EL (cell line): ENCODE measurements at regions not wholly inside any gene's neighbourhood (a gene's known extent, or its start where the extent isn't known, plus 50 kb on each side); places are given as distances from the start of the nearest gene placed in this dataset.

Source experiments
- DNase-seq: peaks from one replicate; pipeline ENCODE4 v3.0.0-alpha.2; 2016

DNA sequence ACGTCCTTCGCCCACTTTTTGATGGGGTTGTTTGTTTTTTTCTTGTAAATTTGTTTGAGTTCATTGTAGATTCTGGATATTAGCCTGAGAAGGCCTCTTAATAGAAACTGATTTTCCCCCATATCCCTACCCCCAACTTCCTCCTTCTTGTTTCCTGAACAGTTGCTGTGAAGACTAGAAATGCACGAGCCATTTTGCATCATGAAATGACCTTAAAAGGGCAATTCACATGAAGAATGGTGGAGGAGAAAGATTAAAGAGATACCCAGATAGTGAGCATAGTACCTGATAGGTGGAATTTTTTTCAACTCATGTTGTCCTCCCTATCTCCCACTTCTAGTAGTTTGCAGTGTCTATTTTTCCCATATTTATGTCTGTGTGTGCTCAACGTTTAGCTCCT lies 55.2 kb upstream of the KCNH8 start:
- no peak for DNase-seq

DNA sequence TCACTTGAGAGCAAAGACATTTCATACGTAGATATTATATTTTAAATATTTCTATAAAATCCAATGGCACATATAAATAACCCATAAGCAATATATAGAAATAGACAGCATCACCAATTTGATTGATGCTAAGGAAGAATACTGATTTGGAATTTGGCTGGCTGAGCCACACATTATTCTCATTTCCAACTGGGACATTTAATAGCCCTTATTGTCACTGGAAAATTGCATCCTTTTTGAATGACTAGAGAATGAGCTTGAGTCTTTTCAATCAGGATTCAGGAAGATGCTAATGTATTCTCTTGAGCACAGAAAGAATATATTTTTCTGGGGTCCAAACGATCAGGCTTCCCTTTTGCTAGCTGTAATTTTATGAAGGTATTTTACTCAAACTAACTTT lies 70.9 kb upstream of the KCNH8 start:
- no peak for DNase-seq

GRCh38 chr3:19075037-19075436 lies 73.3 kb upstream of the KCNH8 start:
- no peak for DNase-seq

- DNase-seq = no peak
Measured at GRCh38 chr3:19074257-19074900, 73.9 kb upstream of the KCNH8 start.

DNA sequence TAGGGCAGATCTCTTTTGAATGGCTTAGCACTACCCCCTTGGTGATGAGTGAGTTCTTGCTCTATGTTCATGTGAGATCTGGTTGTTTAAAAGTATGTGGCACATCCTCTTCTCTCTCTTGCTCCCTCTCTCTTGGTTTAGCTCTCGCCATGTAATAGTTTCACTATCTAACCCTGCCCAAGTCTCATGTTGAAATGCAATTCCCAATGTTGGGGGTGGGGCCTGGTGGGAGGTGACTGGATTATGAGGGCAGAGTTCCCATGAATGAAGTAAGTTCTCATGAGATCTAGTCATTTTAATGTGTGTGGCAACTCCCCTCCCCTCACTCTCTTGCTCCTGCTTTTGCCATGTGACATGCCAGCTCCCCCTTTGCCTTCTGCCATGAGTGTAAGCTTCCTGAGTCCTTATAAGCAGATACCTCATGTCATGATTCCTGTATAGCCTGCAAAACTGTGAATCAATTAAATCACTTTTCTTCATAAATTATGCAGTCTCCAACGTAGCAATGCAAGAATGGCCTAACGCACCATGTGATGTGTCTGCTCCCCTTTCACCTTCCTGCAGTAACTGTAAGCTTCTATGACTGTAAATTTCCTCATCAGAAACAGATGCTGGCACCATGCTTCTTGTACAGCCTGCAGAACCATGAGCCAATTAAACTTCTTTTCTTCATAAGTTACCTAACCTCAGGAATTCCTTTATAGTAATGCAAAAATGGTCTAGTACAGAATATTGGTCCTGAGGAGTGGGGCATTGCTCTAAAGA lies 74.8 kb upstream of the KCNH8 start:
- no peak for DNase-seq

DNA sequence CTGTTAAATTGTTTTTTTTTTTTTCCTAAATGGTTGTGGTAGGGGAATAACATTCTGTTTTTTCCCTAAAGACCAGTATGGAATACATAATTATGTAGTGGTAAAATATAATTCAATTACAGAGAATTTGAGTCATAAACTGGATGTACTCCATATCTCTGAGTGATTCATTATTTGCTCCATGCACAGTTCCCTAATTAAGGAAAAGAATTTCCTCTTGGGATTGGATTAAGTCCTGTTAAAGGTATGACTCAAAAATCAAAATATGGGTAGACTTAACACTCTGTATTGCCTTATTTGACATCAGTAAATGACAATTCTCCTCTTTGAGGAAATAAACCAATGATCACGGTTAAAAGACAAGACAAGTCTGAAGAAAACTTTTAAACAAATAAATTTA lies 78.0 kb upstream of the KCNH8 start:
- DNase-seq = no peak

DNA sequence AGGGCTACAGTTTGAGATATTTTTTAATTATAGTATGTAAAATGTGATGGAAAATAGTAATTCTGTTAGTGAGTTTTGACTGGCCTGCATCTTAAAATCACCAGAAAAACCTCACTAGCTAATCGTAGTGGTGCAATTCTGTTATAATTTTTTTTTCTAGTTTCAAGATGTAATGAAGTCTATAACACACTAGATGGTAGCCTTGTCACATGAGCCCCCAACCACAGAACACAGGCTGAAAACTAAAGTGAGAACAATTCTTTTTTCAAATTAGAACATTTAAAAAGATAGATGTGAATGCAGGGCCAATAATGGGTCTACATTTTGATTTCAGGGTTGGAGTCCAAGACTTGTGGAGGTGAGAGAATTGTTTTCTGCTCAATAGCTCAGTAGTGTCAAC lies 83.3 kb upstream of the KCNH8 start:
- no peak for DNase-seq

GRCh38 chr3:19063936-19064335 lies 84.4 kb upstream of the KCNH8 start:
- no peak for DNase-seq

- no peak for DNase-seq
Measured at GRCh38 chr3:19060404-19060803, 87.9 kb upstream of the KCNH8 start.

- DNase-seq = no peak
Measured at GRCh38 chr3:19052874-19053273, 95.4 kb upstream of the KCNH8 start.

DNA sequence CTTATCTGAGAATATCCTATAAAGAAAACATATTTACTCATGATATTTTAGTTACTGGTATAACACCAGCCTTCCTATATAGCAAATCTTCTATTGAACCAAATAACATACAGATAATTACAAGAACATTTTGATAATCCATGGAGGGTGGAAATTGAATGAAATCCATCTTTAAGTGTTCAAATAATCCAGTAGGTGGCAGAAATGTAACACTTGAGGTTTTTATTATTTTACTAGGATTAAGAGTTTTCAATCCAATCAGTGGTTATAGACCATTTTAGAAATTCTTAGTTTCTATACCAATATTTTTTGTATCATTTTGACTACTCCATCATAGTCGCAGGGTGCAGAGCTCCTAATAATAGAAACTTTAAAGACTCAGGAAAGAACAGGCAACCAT lies 101.9 kb upstream of the KCNH8 start:
- DNase-seq = no peak

GRCh38 chr3:19030522-19030839 lies 117.8 kb upstream of the KCNH8 start:
- DNase-seq = no peak

DNA sequence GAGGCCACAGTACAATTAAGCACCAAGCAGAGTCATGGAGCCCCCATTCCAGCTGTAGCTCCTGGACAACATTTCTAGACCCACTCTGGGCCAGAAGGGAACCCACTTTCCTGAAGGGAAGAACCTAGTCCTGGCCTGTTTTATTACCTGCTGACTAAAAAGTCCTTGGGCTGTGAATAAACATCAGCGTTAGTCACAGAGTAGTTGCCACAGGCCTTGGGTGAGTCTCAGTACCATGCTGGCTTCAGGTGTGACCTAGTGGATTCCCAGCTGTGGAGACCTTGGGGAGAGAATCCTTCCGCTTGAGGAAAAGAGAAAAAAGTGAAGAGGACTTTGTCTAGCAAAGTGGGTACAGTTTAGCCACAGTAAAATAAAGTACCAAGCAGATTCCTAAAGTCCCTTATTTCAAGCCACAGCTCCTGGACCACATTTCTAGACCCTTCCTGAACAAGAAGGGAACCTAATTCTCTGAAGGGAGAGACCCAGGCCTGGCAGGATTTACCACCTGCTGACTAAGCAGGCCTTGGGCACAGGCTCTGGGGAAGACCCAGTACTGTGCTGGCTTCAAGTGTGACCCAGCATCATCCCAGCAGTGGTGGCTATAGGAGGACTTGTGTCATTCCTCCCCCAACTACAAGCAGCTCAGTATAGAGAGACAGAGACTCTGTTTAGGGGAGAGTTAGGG lies 118.3 kb upstream of the KCNH8 start:
- DNase-seq = no peak

DNA sequence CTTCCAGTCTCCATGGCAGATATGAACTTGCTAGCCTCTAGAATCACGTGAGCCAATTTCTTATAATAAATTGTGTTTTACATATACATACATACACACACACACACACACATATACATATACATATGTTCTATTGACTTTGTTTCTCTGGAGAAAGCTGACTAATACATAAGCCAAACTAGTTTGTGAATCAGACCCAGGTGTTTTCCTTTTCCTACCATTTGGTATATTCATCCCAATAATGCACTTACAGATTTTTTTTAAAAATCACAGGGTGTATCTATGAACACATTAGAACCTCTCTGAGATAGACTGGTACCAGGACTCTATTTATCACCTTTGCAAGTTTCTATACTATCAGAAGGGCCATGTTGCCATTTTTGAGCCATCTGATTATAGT lies 122.9 kb upstream of the KCNH8 start:
- no peak for DNase-seq

GRCh38 chr3:19022546-19022945 lies 125.8 kb upstream of the KCNH8 start:
- DNase-seq = no peak

DNA sequence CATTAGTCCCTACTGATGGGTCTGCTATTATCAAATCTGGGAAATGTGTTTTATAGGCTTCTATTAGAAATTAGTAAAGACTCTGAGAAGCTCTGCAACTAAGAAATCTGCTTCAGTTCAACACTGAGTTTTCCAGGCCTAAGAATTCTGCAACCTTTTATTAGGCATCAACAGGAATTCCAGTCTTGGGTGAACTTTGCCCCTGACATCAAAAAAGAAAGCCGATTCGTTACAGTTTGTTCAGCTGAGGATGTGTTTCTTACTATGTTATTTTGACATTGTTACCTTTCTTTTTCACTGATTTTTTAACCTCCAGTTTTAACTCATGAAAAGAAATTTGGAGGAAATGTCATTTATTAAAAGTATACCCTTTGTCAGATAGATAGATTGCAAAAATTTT lies 131.5 kb upstream of the KCNH8 start:
- no peak for DNase-seq

DNA sequence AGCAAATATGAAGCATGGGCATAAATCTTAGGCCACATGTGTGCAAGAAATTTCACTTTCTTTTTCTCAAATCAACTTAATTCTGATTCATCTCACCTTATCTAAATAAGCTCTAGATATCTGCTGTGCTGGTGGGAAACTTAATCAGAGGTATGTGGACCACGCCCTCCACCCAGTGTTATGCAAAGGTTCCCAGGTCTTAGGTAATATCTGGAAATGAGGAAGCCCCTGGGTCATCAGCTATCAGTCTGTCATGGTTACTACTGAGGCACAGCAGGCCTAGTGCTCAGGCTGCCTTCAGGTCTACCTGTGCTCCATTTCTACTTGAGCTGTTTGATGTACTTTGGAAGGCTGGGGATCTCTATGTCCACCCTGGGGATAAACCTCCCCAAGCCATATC lies 134.4 kb upstream of the KCNH8 start:
- no peak for DNase-seq

DNA sequence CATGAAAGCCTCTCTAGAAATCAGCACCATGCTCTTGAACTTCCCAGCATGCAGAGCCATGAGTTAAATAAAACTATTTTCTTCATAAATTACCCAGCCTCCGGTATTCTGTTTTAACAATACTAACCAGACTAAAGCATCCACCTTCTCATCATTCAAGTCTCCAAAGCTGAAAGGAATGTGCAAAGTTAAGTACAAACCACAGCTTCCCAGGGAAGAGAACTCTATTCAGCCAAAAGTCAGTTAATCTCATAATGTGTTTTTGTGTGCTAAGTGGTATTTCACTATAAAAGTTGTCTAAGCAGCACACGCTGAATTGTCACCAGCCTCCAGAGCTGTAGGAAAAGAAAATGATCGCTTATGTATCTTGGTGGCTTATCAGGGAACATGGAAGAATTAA lies 135.5 kb upstream of the KCNH8 start:
- DNase-seq = no peak

DNA sequence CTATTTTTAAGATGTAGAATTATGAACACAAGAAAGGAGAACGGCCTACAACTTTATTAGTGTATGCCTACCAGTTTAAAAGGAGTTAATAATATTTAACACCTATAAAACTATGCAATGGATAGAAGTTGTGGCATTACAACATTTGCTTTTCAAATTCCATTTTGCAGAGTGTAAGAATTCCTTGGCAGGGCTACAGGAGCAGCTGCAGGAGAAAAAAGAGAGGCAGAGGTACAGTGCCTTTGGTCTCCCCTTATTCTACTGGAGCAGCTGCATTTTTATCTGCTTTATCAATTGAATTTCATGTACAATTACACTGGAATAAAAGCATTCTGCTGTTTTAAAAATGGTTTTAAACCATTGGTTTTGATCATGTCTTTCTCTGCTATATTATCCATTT lies 145.7 kb upstream of the KCNH8 start:
- no peak for DNase-seq

GRCh38 chr3:18998069-18998468 lies 150.2 kb upstream of the KCNH8 start:
- DNase-seq = no peak

- DNase-seq = no peak
Measured at GRCh38 chr3:18992709-18993108, 155.6 kb upstream of the KCNH8 start.

DNA sequence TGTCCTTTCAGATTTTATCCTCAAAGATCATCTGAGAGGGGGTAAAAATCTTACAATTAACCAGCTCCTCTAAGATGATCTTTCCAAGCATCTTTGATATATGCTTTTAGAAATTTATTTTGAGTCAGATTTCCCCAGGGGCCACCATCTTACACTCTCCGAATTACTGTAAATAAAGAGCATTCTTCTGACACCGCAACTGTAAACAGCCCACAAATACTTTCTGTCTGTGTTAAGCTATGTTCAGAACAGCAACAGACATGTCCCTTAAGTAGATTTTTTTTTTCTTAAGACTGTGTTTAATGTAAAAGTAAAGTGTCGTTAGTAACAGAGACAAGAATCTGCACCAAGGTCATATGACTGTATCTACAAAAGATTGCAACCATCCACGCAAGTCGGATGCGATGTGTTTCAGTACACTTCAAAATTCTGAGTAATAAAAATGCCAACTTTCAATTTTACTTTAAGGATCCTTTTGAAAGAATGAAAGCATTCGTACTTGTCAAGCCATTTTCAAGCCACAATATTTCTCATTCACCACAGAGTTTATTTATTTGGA lies 159.0 kb upstream of the KCNH8 start:
- DNase-seq = no peak

- DNase-seq = no peak
Measured at GRCh38 chr3:18988614-18989229, 159.6 kb upstream of the KCNH8 start.
